ENCODE measurements at regions not wholly inside any gene's neighbourhood (a gene's known extent, or its start where the extent isn't known, plus 50 kb on each side); places are given as distances from the start of the nearest gene placed in this dataset.
"Not testable (repeated sequence)": the region's sequence is repeated elsewhere in the genome, so short reads cannot be mapped to it uniquely, and the experiment has no call there.

GRCh38 chrX:82734140-82734539 is 774.0 kb upstream of the POU3F4 start:
- no peak overlapping the region for H3K4me3 ChIP-seq
- no peaks in the 10 kb centered on the region for H3K4me1 ChIP-seq
- TF ChIP-seq CTCF (IDR thresholded peaks at IDR 0.05) (no peak), POLR2A (IDR thresholded peaks at IDR 0.05) (no peak)
- no peak for DNase-seq
- H3K27me3 ChIP-seq = no peaks in the 10 kb centered on the region
- no peaks in the 10 kb centered on the region for H3K36me3 ChIP-seq (ENCODE audit: low read depth, missing control alignments)
- H3K9me3 ChIP-seq = no peaks in the 10 kb centered on the region
- intact Hi-C loops (cut with DNase I; ENCODE audit: low total_unique reads) = no loop called here
- no peak overlapping the region for H3K27ac ChIP-seq

- DNase-seq; H3K4me3 ChIP-seq; H3K4me1 ChIP-seq; H3K27me3 ChIP-seq; H3K36me3 ChIP-seq (ENCODE audit: low read depth, missing control alignments); H3K27ac ChIP-seq; intact Hi-C loops (cut with DNase I; ENCODE audit: low total_unique reads); H3K9me3 ChIP-seq: not testable (repeated sequence)
- WGBS, 2 donors = no CpG with 5 or more reads among the region's 20 CpGs
Observed at GRCh38 chrX:82738313-82738712, 769.8 kb upstream of the POU3F4 start.

GRCh38 chrX:82742351-82742750 is 765.7 kb upstream of the POU3F4 start:
- H3K4me3 ChIP-seq = no peak overlapping the region
- DNase-seq = no peak
- no peak overlapping the region for H3K27ac ChIP-seq
- no peaks in the 10 kb centered on the region for H3K9me3 ChIP-seq
- intact Hi-C loops (cut with DNase I; ENCODE audit: low total_unique reads) = no loop called here
- no peaks in the 10 kb centered on the region for H3K4me1 ChIP-seq
- TF ChIP-seq POLR2A (IDR thresholded peaks at IDR 0.05) = no peak
- TF ChIP-seq CTCF (IDR thresholded peaks at IDR 0.05) = no peak
- no peaks in the 10 kb centered on the region for H3K36me3 ChIP-seq (ENCODE audit: low read depth, missing control alignments)
- H3K27me3 ChIP-seq = no peaks in the 10 kb centered on the region
- WGBS, 2 donors = 58 to 65% methylated on average over 3 of the region's 3 CpGs

- intact Hi-C loops (cut with DNase I; ENCODE audit: low total_unique reads); H3K27me3 ChIP-seq: not testable (repeated sequence)
Observed at GRCh38 chrX:82745725-82746124, 762.4 kb upstream of the POU3F4 start.

GRCh38 chrX:82748906-82749505 is 759.1 kb upstream of the POU3F4 start:
- Histone ChIP-seq H3K27me3 (no peaks in the 10 kb centered on the region), H3K4me1 (no peaks in the 10 kb centered on the region), H3K4me3 (no peak overlapping the region), H3K27ac (no peak overlapping the region), H3K9me3 (no peaks in the 10 kb centered on the region), H3K36me3 (ENCODE audit: low read depth, missing control alignments) (no peaks in the 10 kb centered on the region)
- TF ChIP-seq CTCF (IDR thresholded peaks at IDR 0.05) (no peak), POLR2A (IDR thresholded peaks at IDR 0.05) (no peak)
- no peak for DNase-seq
- intact Hi-C loops (cut with DNase I; ENCODE audit: low total_unique reads) = no loop called here
- 48 to 49% methylated on average over 2 of the region's 2 CpGs for WGBS, 2 donors

More at GRCh38 chrX:82745725-82746124, 762.4 kb upstream of the POU3F4 start:
- H3K9me3 ChIP-seq; H3K27ac ChIP-seq; H3K4me3 ChIP-seq; H3K36me3 ChIP-seq (ENCODE audit: low read depth, missing control alignments); H3K4me1 ChIP-seq; DNase-seq: not testable (repeated sequence)
- WGBS, 2 donors = 88 to 90% methylated on average over 5 of the region's 5 CpGs

- 84 to 91% methylated on average over 6 of the region's 6 CpGs for WGBS, 2 donors
- no peaks in the 10 kb centered on the region for H3K9me3 ChIP-seq
- intact Hi-C loops (cut with DNase I; ENCODE audit: low total_unique reads) = no loop called here
- no peak for DNase-seq
- TF ChIP-seq CTCF (IDR thresholded peaks at IDR 0.05) = no peak
- no peak for TF ChIP-seq POLR2A (IDR thresholded peaks at IDR 0.05)
- H3K27me3 ChIP-seq = no peaks in the 10 kb centered on the region
- H3K4me3 ChIP-seq = no peak overlapping the region
- no peaks in the 10 kb centered on the region for H3K4me1 ChIP-seq
- no peaks in the 10 kb centered on the region for H3K36me3 ChIP-seq (ENCODE audit: low read depth, missing control alignments)
- no peak overlapping the region for H3K27ac ChIP-seq
Observed at GRCh38 chrX:82756272-82756671, 751.8 kb upstream of the POU3F4 start.

Data from testis (tissue), 2 donors.